HepG2 (cell line): ENCODE measurements at regions not wholly inside any gene's neighbourhood (a gene's known extent, or its start where the extent isn't known, plus 50 kb on each side); places are given as distances from the start of the nearest gene placed in this dataset.

Experiments
- ATAC-seq: fragments of 200-7000 bp; cut with Tn5 transposase; 3 replicates; pipeline ENCODE4 v1.9.1; 2020; ENCODE audit warnings: mild to moderate bottlenecking, moderate library complexity
- BruUV-seq: library from RNA; stranded (reverse); fragments of 400-500 nt; replicated peaks from 2 replicates; lab custom pipeline; 2021; lab: Mats Ljungman, UMichigan
- CTCF ChIA-PET: fragments of 300-600 bp; formaldehyde crosslinking; extraction: SDS; loops from one replicate; lab custom pipeline; 2021; ENCODE audit warnings: low total read pairs, inconsistent platforms, low intra/inter-chr PET ratio; lab: Yijun Ruan, JAX
- POLR2A ChIA-PET: fragments of 350-600 bp; sonication (Branson Sonifier 250); formaldehyde crosslinking; loops from one replicate; lab custom pipeline; 2020; ENCODE audit warnings: antibody characterized with exemption, inconsistent platforms; lab: Yijun Ruan, JAX
- DNase-seq: peaks from one replicate; pipeline ENCODE4 v3.0.0-alpha.2; 2015; ENCODE audit warnings: low spot score
- FAIRE-seq: peaks from 3 replicates; lab custom pipeline; 2011; peaks lifted over from hg19 to GRCh38; lab: Jason Lieb, UNC
- H2AFZ ChIP-seq: one replicate; pipeline ENCODE4 v1.6.1; 2011; ENCODE audit warnings: low read length, inconsistent platforms
- H3K27ac ChIP-seq: fragments of 300-600 bp; 3 replicates; pipeline ENCODE4 v1.8.0; 2011; ENCODE audit warnings: mixed run types, mild to moderate bottlenecking, mixed read lengths, low read length, inconsistent platforms; ENCODE audit not compliant: insufficient read depth; ENCODE audit errors: extremely low read length
- H3K27me3 ChIP-seq, 2 experiments: fragments of 200-600 bp in 1 of 2; 2 replicates in 1 of 2; 3 replicates in 1 of 2; pipeline versions ENCODE4 v1.6.0 to v1.8.0; 2011; ENCODE audit warnings: low read length in 2 of 2, mild to moderate bottlenecking in 2 of 2, moderate library complexity in 2 of 2, inconsistent platforms in 1 of 2; ENCODE audit not compliant: insufficient read depth in 2 of 2, control insufficient read depth in 1 of 2
- H3K36me3 ChIP-seq, 2 experiments: fragments of 200-600 bp in 1 of 2; replicated peaks in 1 of 2; 2 replicates in 1 of 2; 3 replicates in 1 of 2; pipeline versions ENCODE4 v1.5.1 to v1.8.0; 2011; ENCODE audit warnings: low read length in 2 of 2, inconsistent platforms in 1 of 2; ENCODE audit not compliant: insufficient read depth in 2 of 2, control insufficient read depth in 1 of 2
- H3K4me1 ChIP-seq: 2 replicates; pipeline ENCODE4 v1.5.1; 2012; ENCODE audit warnings: low read length, inconsistent platforms; ENCODE audit not compliant: insufficient read depth
- H3K4me2 ChIP-seq: 2 replicates; pipeline ENCODE4 v1.6.0; 2011; ENCODE audit warnings: low read depth, low read length, inconsistent platforms
- H3K4me3 ChIP-seq, 3 experiments: fragments of 200-600 bp in 1 of 3; sonication (generic), shearing (Covaris generic) in 1 of 3; replicated peaks in 1 of 3; 2 replicates each; pipeline ENCODE4 v1.5.1; 2011 to 2016; ENCODE audit warnings: low read length in 3 of 3, inconsistent platforms in 2 of 3, low read depth in 2 of 3, mild to moderate bottlenecking in 2 of 3, control low read depth in 1 of 3, mixed read lengths in 1 of 3; ENCODE audit not compliant: insufficient read depth in 1 of 3
- H3K79me2 ChIP-seq: one replicate; pipeline ENCODE4 v1.6.1; 2011; ENCODE audit warnings: low read length, inconsistent platforms; ENCODE audit not compliant: insufficient read depth
- H3K9ac ChIP-seq: 2 replicates; pipeline ENCODE4 v1.6.0; 2011; ENCODE audit warnings: mild to moderate bottlenecking, low read depth, low read length, inconsistent platforms; ENCODE audit not compliant: insufficient read depth
- H3K9me3 ChIP-seq: 2 replicates; pipeline ENCODE4 v1.5.1; 2012; ENCODE audit warnings: mild to moderate bottlenecking, low read length
- H4K20me1 ChIP-seq: 2 replicates; pipeline ENCODE4 v1.6.0; 2011; ENCODE audit warnings: inconsistent platforms, mild to moderate bottlenecking, low read length, moderate library complexity; ENCODE audit not compliant: insufficient read depth
- ATF6 ChIP-seq: sonication (generic); formaldehyde crosslinking; conservative IDR thresholded peaks from 2 replicates; pipeline ENCODE4 v1.4.0; 2020; ENCODE audit warnings: missing genetic modification reagents
- ATRX ChIP-seq: sonication (generic); formaldehyde crosslinking; IDR thresholded peaks from 2 replicates; pipeline ENCODE4 v1.4.0; 2020; ENCODE audit warnings: missing genetic modification reagents, borderline replicate concordance
- CHD4 ChIP-seq: fragments of 200-600 bp; sonication (generic); IDR thresholded peaks from 2 replicates; pipeline ENCODE4 v1.7.0; 2017; ENCODE audit warnings: mild to moderate bottlenecking, low read length, borderline replicate concordance
- ELF3 ChIP-seq: IDR thresholded peaks from 2 replicates; pipeline ENCODE4 v1.6.1; 2016; ENCODE audit warnings: missing genetic modification reagents, missing compliant biosample characterization
- SNAPC4 ChIP-seq: sonication (generic); formaldehyde crosslinking; IDR thresholded peaks from 2 replicates; pipeline ENCODE4 v1.4.0; 2020; ENCODE audit warnings: mild to moderate bottlenecking, missing genetic modification reagents
- TEAD3 ChIP-seq: optimal IDR thresholded peaks from 2 replicates; pipeline ENCODE3; 2016; ENCODE audit warnings: borderline replicate concordance
- TRAFD1 ChIP-seq: sonication (generic); formaldehyde crosslinking; IDR thresholded peaks from 2 replicates; pipeline ENCODE4 v1.5.1; 2020; ENCODE audit warnings: missing genetic modification reagents, mild to moderate bottlenecking, borderline replicate concordance
- XBP1 ChIP-seq: sonication (generic); formaldehyde crosslinking; IDR thresholded peaks from 2 replicates; pipeline ENCODE4 v1.5.0; 2020; ENCODE audit warnings: missing genetic modification reagents
- YEATS2 ChIP-seq: sonication (generic); formaldehyde crosslinking; IDR thresholded peaks from 2 replicates; pipeline ENCODE4 v1.4.0; 2020; ENCODE audit warnings: missing genetic modification reagents, borderline replicate concordance
- ZBTB38 ChIP-seq: sonication (generic); formaldehyde crosslinking; IDR thresholded peaks from 2 replicates; pipeline ENCODE4 v1.5.1; 2020; ENCODE audit warnings: mild to moderate bottlenecking, missing genetic modification reagents
- ZBTB44 ChIP-seq: sonication (generic); formaldehyde crosslinking; IDR thresholded peaks from 2 replicates; pipeline ENCODE4 v1.4.0; 2020; ENCODE audit warnings: missing genetic modification reagents
- ZBTB7B ChIP-seq: sonication (generic); formaldehyde crosslinking; IDR thresholded peaks from 2 replicates; pipeline ENCODE4 v1.4.0; 2020; ENCODE audit warnings: missing genetic modification reagents
- ZNF331 ChIP-seq: sonication (generic); formaldehyde crosslinking; IDR thresholded peaks from 2 replicates; pipeline ENCODE4 v1.4.0; 2020; ENCODE audit warnings: missing genetic modification reagents
- ZNF484 ChIP-seq: sonication (generic); formaldehyde crosslinking; IDR thresholded peaks from 2 replicates; pipeline ENCODE4 v1.5.1; 2020; ENCODE audit warnings: mild to moderate bottlenecking, low read depth, missing genetic modification reagents, borderline replicate concordance
- ZNF569 ChIP-seq: sonication (generic); formaldehyde crosslinking; IDR thresholded peaks from 2 replicates; pipeline ENCODE4 v1.5.0; 2020; ENCODE audit warnings: mild to moderate bottlenecking, missing genetic modification reagents, moderate library complexity, borderline replicate concordance
- WGBS: methylation state at CpG from one replicate; pipeline ENCODE4 v1.1.6; 2017; ENCODE audit warnings: low lambda C conversion rate; 5-methylcytosine and 5-hydroxymethylcytosine counted together
- in situ Hi-C: cut with HindIII; loops from 2 replicates; pipeline ENCODE4 v1.10.0; 2017; ENCODE audit warnings: low pct_unique_long_range_greater_than_20kb; ENCODE audit not compliant: extremely low pct_ligation_motif_present
- intact Hi-C: fragments of 100-400 bp; cut with micrococcal nuclease; formaldehyde crosslinking; loops from one replicate; pipeline ENCODE4 v1.10.0; 2022; ENCODE audit not compliant: unreplicated experiment

GRCh38 chr13:34571716-34572115 lies 370.4 kb upstream of the NBEA start (continued):
- TF ChIP-seq ZNF569 (no peak), ZNF331 (CRISPR knock-in tag) (no peak), ZNF484 (no peak), ELF3 (CRISPR knock-in tag) (no peak)

- peaks cover 0 to 2% of the 10 kb centered on the region in 2 experiments; a peak in 1 of 5 replicates for H3K27me3 ChIP-seq
- POLR2A ChIA-PET = no interaction called here
- CTCF ChIA-PET = no interaction called here
- no peak overlapping the region for H2AFZ ChIP-seq
- H3K4me1 ChIP-seq = no peaks in the 10 kb centered on the region
- BruUV-seq = no TSS peak
- intact Hi-C loops = no loop called here
- DNase-seq (no peak), ATAC-seq (no peak), FAIRE-seq (no peak)
- H3K27ac ChIP-seq = no peak overlapping the region
- in situ Hi-C loops = no loop called here
- H3K79me2 ChIP-seq = no peaks in the 10 kb centered on the region
- H3K36me3 ChIP-seq = no peaks in the 10 kb centered on the region
- H3K4me3 ChIP-seq = no peak overlapping the region
- 11% methylated on average over 1 of the region's 1 CpG for WGBS
- H3K4me2 ChIP-seq = no peak overlapping the region
- H3K9me3 ChIP-seq = no peaks in the 10 kb centered on the region
- no peak for TF ChIP-seq CHD4
- TF ChIP-seq SNAPC4 = no peak
- TF ChIP-seq TRAFD1 = no peak
- TF ChIP-seq ZBTB7B (CRISPR knock-in tag) = no peak
- no peak for TF ChIP-seq ZBTB44 (CRISPR knock-in tag)
- no peak for TF ChIP-seq XBP1 (CRISPR knock-in tag)
- no peak for TF ChIP-seq ATF6 (CRISPR knock-in tag)
- TF ChIP-seq ZBTB38 (CRISPR knock-in tag) = no peak
- no peak for TF ChIP-seq TEAD3
- TF ChIP-seq YEATS2 (CRISPR knock-in tag) = no peak
- TF ChIP-seq ATRX = no peak
- no peaks in the 10 kb centered on the region for H4K20me1 ChIP-seq
- H3K9ac ChIP-seq = no peak overlapping the region
Measured at GRCh38 chr13:34577051-34577450, 365.0 kb upstream of the NBEA start.
